IMR-90 (cell line): ENCODE measurements at regions not wholly inside any gene's neighbourhood (a gene's known extent, or its start where the extent isn't known, plus 50 kb on each side); places are given as distances from the start of the nearest gene placed in this dataset.

Source experiments
- ATAC-seq: fragments of 200-7000 bp; cut with Tn5 transposase; 2 replicates; pipeline ENCODE4 v1.9.1; 2020; ENCODE audit warnings: low read depth, mild to moderate bottlenecking, moderate library complexity
- BruUV-seq: library from RNA; stranded (reverse); fragments of 400-500 nt; replicated peaks from 2 replicates; lab custom pipeline; 2021; lab: Mats Ljungman, UMichigan
- CTCF ChIA-PET: fragments of 300-600 bp; formaldehyde crosslinking; extraction: SDS; loops from one replicate; lab custom pipeline; 2021; ENCODE audit warnings: antibody characterized with exemption; lab: Yijun Ruan, JAX
- POLR2A ChIA-PET: fragments of 300-600 bp; sonication (Branson Sonifier 250); formaldehyde crosslinking; loops from one replicate; lab custom pipeline; 2022; ENCODE audit warnings: antibody characterized with exemption; ENCODE audit not compliant: unreplicated experiment; lab: Charles Lee
- DNase-seq: peaks from one replicate; pipeline ENCODE4 v3.0.0; 2013
- H2AFZ ChIP-seq: replicated peaks from 2 replicates; pipeline ENCODE3; 2013; ENCODE audit warnings: low read length, mild to moderate bottlenecking; ENCODE audit not compliant: poor library complexity
- H2AK5ac ChIP-seq: 2 replicates; pipeline ENCODE4 v1.6.1; 2013; ENCODE audit warnings: low read depth, low read length, inconsistent platforms
- H2AK9ac ChIP-seq: replicated peaks from 2 replicates; pipeline ENCODE3; 2013; ENCODE audit warnings: mild to moderate bottlenecking, low read depth, low read length, moderate library complexity; ENCODE audit not compliant: poor library complexity
- H2BK120ac ChIP-seq: 2 replicates; pipeline ENCODE4 v1.6.1; 2013; ENCODE audit warnings: low read depth, low read length, inconsistent platforms
- H2BK15ac ChIP-seq: 3 replicates; pipeline ENCODE4 v1.6.1; 2013; ENCODE audit warnings: low read depth, low read length, inconsistent platforms
- H2BK20ac ChIP-seq: 2 replicates; pipeline ENCODE4 v1.6.1; 2013; ENCODE audit warnings: low read depth, mild to moderate bottlenecking, inconsistent platforms, low read length, moderate library complexity
- H2BK5ac ChIP-seq: 2 replicates; pipeline ENCODE4 v1.6.1; 2013; ENCODE audit warnings: mild to moderate bottlenecking, low read depth, low read length, inconsistent platforms; ENCODE audit not compliant: poor library complexity, severe bottlenecking
- H3K14ac ChIP-seq: replicated peaks from 2 replicates; pipeline ENCODE4 v1.6.1; 2013; ENCODE audit warnings: low read depth, low read length, inconsistent platforms
- H3K18ac ChIP-seq: 2 replicates; pipeline ENCODE4 v1.6.1; 2013; ENCODE audit warnings: low read depth, low read length, control low read depth
- H3K23ac ChIP-seq: 2 replicates; pipeline ENCODE4 v1.6.1; 2013; ENCODE audit warnings: low read depth, low read length, inconsistent platforms
- H3K27ac ChIP-seq: 2 replicates; pipeline ENCODE4 v1.5.1; 2013; ENCODE audit warnings: mild to moderate bottlenecking, control low read depth, low read length; ENCODE audit not compliant: insufficient read depth
- H3K27me3 ChIP-seq: 2 replicates; pipeline ENCODE4 v1.6.1; 2013; ENCODE audit warnings: low read length; ENCODE audit not compliant: control insufficient read depth, insufficient read depth
- H3K36me3 ChIP-seq: 2 replicates; pipeline ENCODE4 v1.6.1; 2013; ENCODE audit warnings: low read length, mixed read lengths; ENCODE audit not compliant: control insufficient read depth, insufficient read depth
- H3K4ac ChIP-seq: 2 replicates; pipeline ENCODE4 v1.6.1; 2013; ENCODE audit warnings: low read depth, low read length, inconsistent platforms
- H3K4me1 ChIP-seq: 2 replicates; pipeline ENCODE4 v1.6.1; 2013; ENCODE audit warnings: low read length, mixed read lengths; ENCODE audit not compliant: control insufficient read depth, insufficient read depth
- H3K4me2 ChIP-seq: 2 replicates; pipeline ENCODE4 v1.6.1; 2013; ENCODE audit warnings: low read depth, mild to moderate bottlenecking, control low read depth, low read length, moderate library complexity
- H3K4me3 ChIP-seq: 2 replicates; pipeline ENCODE4 v1.5.1; 2013; ENCODE audit warnings: low read depth, mild to moderate bottlenecking, control low read depth, low read length, moderate library complexity; ENCODE audit not compliant: insufficient read depth
- H3K56ac ChIP-seq: 2 replicates; pipeline ENCODE4 v1.6.1; 2013; ENCODE audit warnings: low read length, inconsistent platforms; ENCODE audit not compliant: insufficient read depth; ENCODE audit errors: extremely low read depth
- H3K79me1 ChIP-seq, 2 experiments: 2 replicates each; pipeline ENCODE4 v1.6.1; 2013; ENCODE audit warnings: low read length in 2 of 2, inconsistent platforms in 1 of 2, low read depth in 1 of 2
- H3K9ac ChIP-seq: 2 replicates; pipeline ENCODE4 v1.6.1; 2013; ENCODE audit warnings: low read depth, low read length, control low read depth
- H3K9me1 ChIP-seq: 2 replicates; pipeline ENCODE4 v1.6.1; 2013; ENCODE audit warnings: low read length, inconsistent platforms; ENCODE audit not compliant: insufficient read depth
- H3K9me3 ChIP-seq: 2 replicates; pipeline ENCODE4 v1.6.1; 2013; ENCODE audit warnings: low read length; ENCODE audit not compliant: control insufficient read depth, insufficient read depth
- H4K20me1 ChIP-seq: 2 replicates; pipeline ENCODE4 v1.6.1; 2013; ENCODE audit warnings: low read length, inconsistent platforms; ENCODE audit not compliant: insufficient read depth
- H4K5ac ChIP-seq: 2 replicates; pipeline ENCODE4 v1.6.1; 2013; ENCODE audit warnings: mild to moderate bottlenecking, low read depth, low read length, control low read depth
- H4K8ac ChIP-seq, 2 experiments: 2 replicates each; pipeline ENCODE4 v1.6.1; 2013; ENCODE audit warnings: low read depth in 2 of 2, low read length in 2 of 2, control low read depth in 1 of 2, inconsistent platforms in 1 of 2
- H4K91ac ChIP-seq: 2 replicates; pipeline ENCODE4 v1.6.1; 2013; ENCODE audit warnings: low read depth, low read length, inconsistent platforms; ENCODE audit not compliant: insufficient read depth
- BHLHE40 ChIP-seq: fragments of 150-350 bp; IDR thresholded peaks from 2 replicates; pipeline ENCODE4 v1.6.1; 2016; ENCODE audit warnings: mild to moderate bottlenecking, low read depth, low read length
- MAZ ChIP-seq: IDR thresholded peaks from 2 replicates; pipeline ENCODE4 v1.6.1; 2012; ENCODE audit warnings: low read depth, mild to moderate bottlenecking, low read length, improper control_type of control experiment, moderate library complexity, borderline replicate concordance
- RFX5 ChIP-seq: IDR thresholded peaks from 2 replicates; pipeline ENCODE4 v1.8.0; 2012; ENCODE audit warnings: low read depth, mild to moderate bottlenecking, low read length, moderate library complexity
- WGBS, 2 experiments: methylation state at CpG; one replicate each; pipeline versions ENCODE4 v1.1.5 to v1.1.7; 2013; ENCODE audit warnings: missing lambda C conversion rate in 2 of 2; ENCODE audit not compliant: insufficient read length in 1 of 2; ENCODE audit errors: extremely low coverage in 2 of 2; 5-methylcytosine and 5-hydroxymethylcytosine counted together
- dilution Hi-C: fragments of 300-500 bp; cut with HindIII; formaldehyde crosslinking; loops from one replicate; pipeline ENCODE4 v1.14.3; 2018; ENCODE audit warnings: low sequenced_read_pairs; ENCODE audit not compliant: unreplicated experiment
- in situ Hi-C: fragments of 300-500 bp; cut with MboI; formaldehyde crosslinking; loops from 3 replicates; pipeline ENCODE4 v1.14.3; 2019; ENCODE audit warnings: low sequenced_read_pairs, inconsistent platforms, mixed read lengths
- intact Hi-C: fragments of 100-400 bp; cut with micrococcal nuclease; formaldehyde crosslinking; loops from 2 replicates; pipeline ENCODE4 v1.10.0; 2022

- no peak overlapping the region for H2AFZ ChIP-seq
- H2BK120ac ChIP-seq = no peak overlapping the region
- no peak overlapping the region for H2BK5ac ChIP-seq
- BruUV-seq = no TSS peak
- dilution Hi-C loops = no loop called here
- TF ChIP-seq BHLHE40 (no peak), MAZ (no peak), RFX5 (no peak)
- peaks cover 2% of the 10 kb centered on the region; the same call in 1 of the 2 replicates for H3K9me3 ChIP-seq
- no peaks in the 10 kb centered on the region for H3K36me3 ChIP-seq
- H4K20me1 ChIP-seq = no peaks in the 10 kb centered on the region
- no peak overlapping the region for H4K5ac ChIP-seq
- no peak overlapping the region for H3K27ac ChIP-seq
- POLR2A ChIA-PET = no interaction called here
- intact Hi-C loops = no loop called here
- no peak for DNase-seq
- H2AK5ac ChIP-seq = no peak overlapping the region
- WGBS, 2 experiments = 0% methylated on average over 1 of the region's 4 CpGs; no CpG with 5 or more reads in 1 of the 2 experiments
- H3K56ac ChIP-seq = no peak overlapping the region
- no peak overlapping the region for H4K8ac ChIP-seq
- no peak for ATAC-seq
- no peak overlapping the region for H3K4ac ChIP-seq
- H3K18ac ChIP-seq = no peak overlapping the region
- no peak overlapping the region for H3K14ac ChIP-seq
- H2AK9ac ChIP-seq = no peak overlapping the region
- no peak overlapping the region for H4K91ac ChIP-seq
- no peaks in the 10 kb centered on the region for H3K4me1 ChIP-seq
- H3K9ac ChIP-seq = no peak overlapping the region
- H3K4me2 ChIP-seq = no peak overlapping the region
- H3K4me3 ChIP-seq = no peak overlapping the region
- H2BK15ac ChIP-seq = no peak overlapping the region
- CTCF ChIA-PET = no interaction called here
- no peak overlapping the region for H2BK20ac ChIP-seq
- H3K79me1 ChIP-seq = no peaks in the 10 kb centered on the region
- in situ Hi-C loops = no loop called here
- no peaks in the 10 kb centered on the region for H3K27me3 ChIP-seq
- H3K23ac ChIP-seq = no peak overlapping the region
- H3K9me1 ChIP-seq = no peaks in the 10 kb centered on the region
Observed at GRCh38 chr9:106590759-106591505, 272.0 kb upstream of the ZNF462 start.
